GM18858 (cell line): ENCODE measurements at regions not wholly inside any gene's neighbourhood (a gene's known extent, or its start where the extent isn't known, plus 50 kb on each side); places are given as distances from the start of the nearest gene placed in this dataset.

Experiments used
- ATAC-seq: cut with Tn5 transposase; IDR thresholded peaks from one replicate; pipeline ENCODE4 v1.9.1; 2021; ENCODE audit not compliant: unreplicated experiment

DNA sequence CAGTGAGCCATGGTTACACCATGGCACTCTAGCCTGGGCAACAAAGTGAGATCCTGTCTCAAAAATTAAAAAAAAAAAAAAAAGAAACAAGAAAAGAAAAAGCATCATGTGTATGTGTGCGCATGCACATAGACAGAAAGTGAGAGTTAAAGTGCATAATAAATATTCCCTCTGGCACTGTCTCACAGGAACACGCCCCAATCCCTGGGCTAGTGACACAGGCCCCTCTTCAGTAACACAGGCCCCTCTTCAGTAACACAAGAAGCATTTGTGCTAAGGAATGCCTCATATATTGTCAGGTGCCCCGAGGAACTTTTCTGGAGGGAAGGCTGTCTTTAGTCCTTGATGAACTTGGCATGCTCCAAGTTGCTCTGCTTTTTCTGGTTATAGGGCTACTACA is 57.5 kb downstream of the RPL27A start:
- ATAC-seq, result no peak

- ATAC-seq, result no peak
Observed at GRCh38 chr11:8744423-8744822, 61.8 kb downstream of the RPL27A start.

- no peak for ATAC-seq
Observed at GRCh38 chr11:8745431-8746253, 63.0 kb downstream of the RPL27A start.

GRCh38 chr11:8746331-8746974 is 63.9 kb downstream of the RPL27A start:
- ATAC-seq, result no peak

DNA sequence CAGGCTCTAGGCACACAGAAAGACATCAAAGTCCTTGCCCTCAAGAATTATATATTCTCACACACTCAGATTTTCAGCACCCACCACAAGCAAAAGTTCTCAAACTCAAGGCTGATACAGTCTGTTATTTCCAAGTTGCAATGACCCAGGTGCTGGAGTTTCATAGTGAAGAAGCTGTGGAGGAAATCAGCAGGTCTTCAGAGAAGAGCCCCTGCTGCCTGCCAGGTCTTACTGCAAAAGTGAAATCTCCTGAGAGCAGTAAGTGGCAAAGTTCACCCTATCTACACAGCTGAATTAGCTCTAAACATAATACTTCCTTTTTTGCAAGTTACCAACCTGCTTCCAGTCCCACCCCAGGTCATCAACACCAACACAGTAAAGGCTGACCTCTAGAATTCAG is 64.6 kb downstream of the RPL27A start:
- ATAC-seq, result no peak

DNA sequence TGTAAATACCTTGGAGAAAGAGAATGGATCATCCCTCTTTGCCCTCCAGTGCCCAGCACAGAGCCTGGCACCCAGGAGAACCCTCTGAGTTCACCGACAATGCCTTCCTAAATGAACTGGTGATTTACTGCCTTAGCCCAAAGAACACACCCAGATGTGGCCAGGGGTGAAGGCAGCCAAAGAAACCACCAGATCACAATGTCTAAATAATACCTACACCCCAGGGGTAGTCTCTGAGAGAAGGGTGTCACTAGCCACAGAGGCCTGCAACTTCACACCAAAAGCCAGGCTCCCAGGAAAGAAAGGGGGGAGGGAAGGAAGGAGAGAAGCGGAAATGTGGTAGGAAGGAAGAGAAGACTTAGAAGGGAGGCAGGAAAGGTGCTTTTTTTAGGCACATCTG is 65.7 kb downstream of the RPL27A start:
- ATAC-seq, result no peak

- ATAC-seq, result no peak
Observed at GRCh38 chr11:8749202-8749601, 66.6 kb downstream of the RPL27A start.

DNA sequence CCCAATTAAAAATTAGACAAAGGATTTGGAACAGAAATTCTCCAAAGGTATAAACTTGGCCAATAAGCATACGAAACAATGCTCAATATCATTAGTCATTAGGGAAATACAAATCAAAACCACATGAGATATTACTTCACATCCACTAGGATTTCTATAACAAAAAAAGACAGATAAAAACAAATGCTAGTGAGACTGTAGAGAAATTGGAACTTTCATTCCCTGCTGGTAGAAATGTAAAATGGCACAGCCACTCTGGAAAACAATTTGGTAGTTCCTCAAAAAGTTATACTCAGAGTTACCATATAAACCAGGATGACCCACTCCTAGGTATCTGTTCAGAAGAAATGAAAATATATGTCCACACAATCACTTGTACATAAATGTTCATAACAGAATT is 71.6 kb downstream of the RPL27A start:
- no peak for ATAC-seq

DNA sequence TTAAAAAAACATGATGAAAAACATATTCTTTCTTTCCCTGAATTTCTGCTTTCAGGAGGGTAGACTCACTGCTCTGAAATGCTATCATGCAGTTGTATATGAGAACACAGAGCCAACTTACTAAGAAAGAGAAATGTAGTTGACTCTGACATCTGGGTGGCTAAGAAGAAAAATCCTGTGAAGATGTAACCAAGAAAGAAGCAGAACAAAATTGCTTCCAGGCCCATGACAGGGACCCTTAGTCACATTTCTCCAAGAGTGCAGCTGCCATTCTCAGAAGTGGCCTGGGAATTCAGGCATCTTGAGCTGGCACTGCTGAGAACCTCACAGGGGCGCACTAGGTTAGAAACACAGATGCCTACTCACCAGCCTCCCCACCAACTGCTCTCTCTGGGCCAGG is 73.6 kb downstream of the RPL27A start:
- no peak for ATAC-seq

- ATAC-seq, result no peak
Observed at GRCh38 chr11:8757047-8757446, 74.5 kb downstream of the RPL27A start.

DNA sequence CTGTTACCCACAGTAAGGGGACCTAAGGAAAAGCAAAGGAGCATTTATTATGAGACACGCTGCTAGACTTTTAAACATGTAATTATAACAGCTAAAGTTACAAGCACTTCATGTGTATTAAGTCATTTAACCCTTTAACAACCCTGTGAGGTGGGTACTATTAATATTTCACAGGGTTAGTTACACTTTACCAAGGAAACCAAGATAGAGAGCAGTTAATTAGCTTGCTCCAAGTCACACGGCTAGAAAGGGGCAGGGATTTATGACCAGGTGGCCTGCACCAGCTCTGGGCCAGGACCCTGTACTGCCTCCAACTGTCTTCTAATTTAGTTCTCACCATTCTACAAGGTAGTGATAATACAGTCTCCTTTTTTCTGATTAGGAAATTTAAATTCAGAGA is 74.9 kb downstream of the RPL27A start:
- no peak for ATAC-seq

DNA sequence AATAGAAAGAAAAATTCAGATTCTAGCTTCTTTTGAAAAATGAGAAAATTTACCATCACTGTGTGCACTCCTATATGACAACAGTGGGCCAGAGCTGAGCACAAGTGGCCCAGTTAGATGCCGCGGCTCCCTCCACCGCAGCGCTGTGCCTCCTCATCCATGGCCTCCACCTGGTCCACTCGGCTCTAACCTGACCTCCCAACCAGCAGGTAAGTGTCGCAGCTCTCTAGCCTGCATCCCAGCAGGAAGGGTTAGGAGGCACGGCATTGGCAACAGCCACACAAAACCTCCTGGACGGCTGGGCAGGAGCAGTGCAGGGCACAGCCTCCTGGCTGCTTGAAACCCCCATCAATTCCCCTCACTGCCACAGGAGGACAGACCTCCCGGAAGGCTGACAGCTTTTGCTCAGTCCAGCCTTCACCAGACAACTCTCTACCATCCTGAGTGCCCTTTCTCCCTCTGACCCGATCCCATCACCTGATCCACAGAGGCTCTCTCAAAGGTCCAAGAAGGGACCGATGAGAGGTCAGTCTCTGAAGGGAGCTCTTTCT is 76.1 kb downstream of the RPL27A start:
- ATAC-seq, result no peak

DNA sequence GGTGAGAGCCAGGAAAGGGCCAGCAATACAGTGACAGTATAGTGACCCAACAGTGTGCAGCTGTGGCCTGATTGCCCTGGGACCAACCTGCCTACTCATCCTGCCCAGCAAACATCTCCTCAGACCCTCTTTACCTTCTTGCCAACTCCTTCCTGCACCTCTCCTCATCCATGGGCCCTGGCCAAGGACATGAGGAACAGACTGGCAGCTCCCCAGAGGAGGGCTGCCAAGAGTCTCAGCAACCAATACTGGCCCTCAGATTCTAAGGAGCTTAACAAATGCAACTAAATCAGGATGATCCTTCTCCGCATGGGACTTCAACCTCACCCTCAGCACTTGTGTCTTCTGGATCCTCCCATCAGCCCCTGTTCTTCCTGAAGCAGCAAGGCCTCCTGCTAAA is 77.0 kb downstream of the RPL27A start:
- no peak for ATAC-seq

- ATAC-seq, result no peak
Observed at GRCh38 chr11:8760896-8761295, 78.3 kb downstream of the RPL27A start.

DNA sequence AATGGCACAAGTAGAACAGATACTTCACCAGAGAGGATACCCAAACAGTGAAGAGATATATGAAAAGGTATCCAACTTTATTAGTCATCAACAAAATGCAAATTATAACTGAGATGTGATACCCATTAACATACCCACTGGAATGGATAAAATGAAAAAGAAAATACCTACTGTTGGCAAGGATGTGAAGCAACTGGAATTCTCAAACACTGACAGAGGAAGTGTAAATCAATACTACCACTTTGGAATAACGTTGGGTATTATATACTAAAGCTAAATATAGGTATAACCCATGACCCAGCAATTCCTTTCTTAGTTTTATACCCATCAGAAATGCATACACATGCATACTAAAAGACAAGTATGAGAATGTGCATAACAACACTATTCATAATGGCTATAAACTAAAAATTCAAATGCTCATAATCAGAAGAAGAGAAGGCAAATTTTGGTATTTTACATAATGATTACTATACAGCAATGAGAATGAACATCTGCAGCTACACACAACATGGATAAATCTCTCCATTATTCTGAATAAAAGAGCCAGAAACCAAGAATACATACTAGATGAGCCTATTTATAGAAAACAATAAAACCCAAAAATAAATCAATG is 80.6 kb downstream of the RPL27A start:
- no peak for ATAC-seq

DNA sequence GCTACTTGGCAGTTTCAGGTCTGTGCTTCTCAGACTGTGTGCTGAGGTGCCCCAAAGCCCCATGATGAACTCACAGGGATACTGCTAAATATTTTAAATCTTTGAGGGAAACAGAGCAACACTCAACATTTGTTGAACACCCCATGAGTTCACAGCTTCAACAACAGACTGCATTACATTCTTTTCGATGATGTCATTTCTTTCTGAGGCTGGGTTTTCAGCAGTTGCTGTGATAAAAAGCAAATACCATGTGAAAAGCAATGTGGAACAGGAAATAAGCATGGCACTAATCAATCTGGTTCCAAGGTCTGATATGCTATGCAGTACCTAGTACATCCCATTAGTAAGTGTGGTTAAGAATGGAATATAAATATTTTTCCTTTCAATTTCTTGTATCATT is 82.7 kb downstream of the RPL27A start:
- ATAC-seq, result no peak

DNA sequence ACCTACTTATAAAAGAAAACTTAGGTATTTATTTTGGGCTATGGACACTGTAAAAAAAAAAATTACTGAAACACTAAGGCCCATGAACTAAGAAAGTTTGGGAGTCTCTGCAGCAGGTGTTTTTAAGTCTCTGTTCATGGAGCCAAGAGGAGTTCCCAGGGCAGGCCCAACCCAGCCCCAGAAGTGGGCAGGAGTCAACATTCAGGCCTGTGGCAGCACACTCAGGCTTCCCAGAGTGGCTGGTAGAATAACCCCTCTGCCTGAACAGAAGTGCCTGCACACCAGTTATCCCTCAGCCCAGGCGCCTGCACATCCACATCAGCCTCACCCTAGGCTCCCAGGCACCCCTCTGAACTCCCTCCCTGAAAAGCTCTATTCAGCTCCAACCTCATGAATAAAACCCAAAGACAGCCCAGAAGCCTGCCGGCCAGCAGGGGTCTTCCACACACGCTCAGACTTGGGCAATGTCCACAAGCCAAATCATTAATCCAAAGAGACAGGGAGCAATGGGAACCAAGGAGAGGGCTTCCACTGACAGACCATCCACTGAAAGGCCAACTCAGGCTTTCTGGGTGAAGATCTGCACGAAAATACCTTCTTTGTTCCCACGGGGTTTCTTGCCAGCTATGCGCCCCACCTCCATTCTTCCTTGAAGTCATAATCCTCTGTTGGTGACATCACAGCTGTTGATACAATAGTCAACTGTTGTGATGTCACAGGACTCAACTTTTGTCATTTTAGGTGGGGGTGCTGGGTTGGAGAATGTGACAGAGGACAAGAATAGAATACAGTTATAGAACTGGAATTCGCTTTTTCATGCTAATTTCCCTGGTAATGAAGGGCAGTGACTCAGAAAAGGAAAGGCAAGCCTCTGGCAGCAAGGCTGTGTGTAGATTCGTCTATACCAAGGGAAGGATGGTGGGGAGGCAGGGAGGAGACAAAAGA is 83.7 kb downstream of the RPL27A start:
- ATAC-seq, result no peak

DNA sequence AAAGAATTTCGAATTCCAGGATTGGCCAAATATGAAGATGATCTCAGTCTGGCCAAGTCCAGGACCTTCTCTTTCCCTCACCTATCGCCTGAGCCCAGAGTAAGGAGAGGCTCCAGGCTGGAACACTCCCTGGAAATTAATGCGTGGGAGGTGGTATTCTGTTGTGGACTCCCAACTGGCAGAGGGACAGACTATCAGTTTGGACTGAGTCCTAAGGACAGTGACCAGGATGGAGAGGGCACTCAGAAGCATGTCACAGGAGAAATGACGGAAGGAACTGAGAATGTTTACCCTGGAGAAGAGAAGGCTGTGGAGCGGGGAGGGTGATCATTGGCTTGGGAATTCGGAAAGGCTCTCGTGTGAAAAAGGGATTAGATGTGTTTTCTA is 84.4 kb downstream of the RPL27A start:
- no peak for ATAC-seq

GRCh38 chr11:8767466-8768142 is 85.0 kb downstream of the RPL27A start:
- no peak for ATAC-seq

- no peak for ATAC-seq
Observed at GRCh38 chr11:8768625-8769333, 86.2 kb downstream of the RPL27A start.
